Spleen (tissue), 7 donors: ENCODE measurements at regions not wholly inside any gene's neighbourhood (a gene's known extent, or its start where the extent isn't known, plus 50 kb on each side); places are given as distances from the start of the nearest gene placed in this dataset.

Experiments
- POLR2A ChIP-seq, 3 donors: fragments of 450-650 bp; IDR thresholded peaks; one replicate each; pipeline ENCODE4 v1.5.1; 2017; ENCODE audit warnings: antibody characterized with exemption in 3 of 3, mild to moderate bottlenecking in 1 of 3
- POLR2AphosphoS5 ChIP-seq, 3 donors: sonication (generic); formaldehyde crosslinking; IDR thresholded peaks; one replicate each; pipeline ENCODE4 v1.5.1; 2017; ENCODE audit warnings: antibody characterized with exemption in 3 of 3
- TF ChIP-seq, protein P1 (sequence below), 11 experiments: fragments of 200-600 bp in 7 of 11; fragments of 450-650 bp in 4 of 11; sonication (generic) in 4 of 11; IDR thresholded peaks in 8 of 11; conservative IDR thresholded peaks in 3 of 11; 1 replicate in 7 of 11; 2 replicates in 4 of 11; pipeline versions ENCODE4 v1.4.0 to v1.8.0; 2016 to 2021; ENCODE audit warnings: antibody characterized with exemption in 11 of 11, inconsistent platforms in 4 of 11, mild to moderate bottlenecking in 1 of 11
- donor health status: DM: no; HTN: no; CAD: no; lungs with moderate emphysema.
- donor health status: DM: no; HTN: no; CAD: no.
- donor health status: DM: no; HTN: no; CAD: no.

DNA sequence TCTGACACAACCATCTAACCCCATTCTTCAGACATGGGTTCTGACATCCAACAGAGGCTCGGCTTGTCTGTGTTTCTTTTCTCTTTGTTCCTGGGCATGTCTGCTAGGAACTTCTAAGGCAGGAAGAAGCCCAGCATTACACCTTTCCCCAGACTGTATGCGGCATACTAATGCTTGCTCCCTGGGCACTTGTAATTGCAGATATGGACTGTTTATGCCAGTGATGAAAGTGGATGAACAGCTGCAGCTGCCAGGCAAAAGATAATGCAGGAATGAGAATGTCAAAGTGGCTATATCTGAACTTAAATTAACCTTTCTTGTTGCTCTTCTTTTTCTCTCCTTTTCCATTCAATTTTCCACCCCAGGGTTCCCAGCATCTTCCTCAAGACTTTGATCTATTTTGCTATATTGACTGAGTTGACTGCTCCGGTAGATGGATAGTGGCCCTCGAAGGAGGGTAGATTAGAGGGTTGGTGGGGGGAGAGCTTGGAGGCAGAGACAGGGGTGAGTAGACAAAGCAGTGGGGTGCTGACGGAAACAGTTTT lies 344.4 kb downstream of the MAN2A1 start:
- TF ChIP-seq, protein P1, sequence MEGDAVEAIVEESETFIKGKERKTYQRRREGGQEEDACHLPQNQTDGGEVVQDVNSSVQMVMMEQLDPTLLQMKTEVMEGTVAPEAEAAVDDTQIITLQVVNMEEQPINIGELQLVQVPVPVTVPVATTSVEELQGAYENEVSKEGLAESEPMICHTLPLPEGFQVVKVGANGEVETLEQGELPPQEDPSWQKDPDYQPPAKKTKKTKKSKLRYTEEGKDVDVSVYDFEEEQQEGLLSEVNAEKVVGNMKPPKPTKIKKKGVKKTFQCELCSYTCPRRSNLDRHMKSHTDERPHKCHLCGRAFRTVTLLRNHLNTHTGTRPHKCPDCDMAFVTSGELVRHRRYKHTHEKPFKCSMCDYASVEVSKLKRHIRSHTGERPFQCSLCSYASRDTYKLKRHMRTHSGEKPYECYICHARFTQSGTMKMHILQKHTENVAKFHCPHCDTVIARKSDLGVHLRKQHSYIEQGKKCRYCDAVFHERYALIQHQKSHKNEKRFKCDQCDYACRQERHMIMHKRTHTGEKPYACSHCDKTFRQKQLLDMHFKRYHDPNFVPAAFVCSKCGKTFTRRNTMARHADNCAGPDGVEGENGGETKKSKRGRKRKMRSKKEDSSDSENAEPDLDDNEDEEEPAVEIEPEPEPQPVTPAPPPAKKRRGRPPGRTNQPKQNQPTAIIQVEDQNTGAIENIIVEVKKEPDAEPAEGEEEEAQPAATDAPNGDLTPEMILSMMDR (IDR thresholded peaks at IDR 0.05 in 8 of 11, conservative IDR thresholded peaks at IDR 0.05 in 3 of 11) = no peak
- no peak for TF ChIP-seq POLR2A (IDR thresholded peaks at IDR 0.05)
- no peak for TF ChIP-seq POLR2AphosphoS5 (IDR thresholded peaks at IDR 0.05)
